ENCODE measurements at regions not wholly inside any gene's neighbourhood (a gene's known extent, or its start where the extent isn't known, plus 50 kb on each side); places are given as distances from the start of the nearest gene placed in this dataset.
"Not testable (repeated sequence)": the region's sequence is repeated elsewhere in the genome, so short reads cannot be mapped to it uniquely, and the experiment has no call there.

DNA sequence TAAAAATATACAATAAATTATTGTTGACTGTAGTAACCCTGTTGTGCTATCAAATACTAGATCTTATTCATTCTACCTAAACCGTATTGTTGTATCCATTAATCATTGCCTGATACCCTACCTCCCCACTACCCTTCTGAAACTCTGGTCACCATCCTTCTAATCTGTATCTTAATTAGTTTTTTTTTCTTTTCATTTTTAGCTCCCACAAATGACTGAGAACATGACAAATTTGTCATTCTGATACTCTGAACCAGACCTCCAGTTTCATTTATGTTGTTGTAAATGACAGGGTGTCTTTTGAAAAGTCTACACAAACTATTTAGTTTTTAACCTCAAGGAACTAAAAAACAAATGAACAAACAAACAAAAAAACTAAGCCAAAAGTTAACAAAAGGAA, 185.1 kb downstream of the ZFY start:
- TF ChIP-seq, protein P1, sequence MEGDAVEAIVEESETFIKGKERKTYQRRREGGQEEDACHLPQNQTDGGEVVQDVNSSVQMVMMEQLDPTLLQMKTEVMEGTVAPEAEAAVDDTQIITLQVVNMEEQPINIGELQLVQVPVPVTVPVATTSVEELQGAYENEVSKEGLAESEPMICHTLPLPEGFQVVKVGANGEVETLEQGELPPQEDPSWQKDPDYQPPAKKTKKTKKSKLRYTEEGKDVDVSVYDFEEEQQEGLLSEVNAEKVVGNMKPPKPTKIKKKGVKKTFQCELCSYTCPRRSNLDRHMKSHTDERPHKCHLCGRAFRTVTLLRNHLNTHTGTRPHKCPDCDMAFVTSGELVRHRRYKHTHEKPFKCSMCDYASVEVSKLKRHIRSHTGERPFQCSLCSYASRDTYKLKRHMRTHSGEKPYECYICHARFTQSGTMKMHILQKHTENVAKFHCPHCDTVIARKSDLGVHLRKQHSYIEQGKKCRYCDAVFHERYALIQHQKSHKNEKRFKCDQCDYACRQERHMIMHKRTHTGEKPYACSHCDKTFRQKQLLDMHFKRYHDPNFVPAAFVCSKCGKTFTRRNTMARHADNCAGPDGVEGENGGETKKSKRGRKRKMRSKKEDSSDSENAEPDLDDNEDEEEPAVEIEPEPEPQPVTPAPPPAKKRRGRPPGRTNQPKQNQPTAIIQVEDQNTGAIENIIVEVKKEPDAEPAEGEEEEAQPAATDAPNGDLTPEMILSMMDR (IDR thresholded peaks at IDR 0.05; ENCODE audit: extremely low read depth in 1 of 2, insufficient read depth in 1 of 2, low read depth in 1 of 2, low read length in 2 of 2) = not testable (repeated sequence)
- not testable (repeated sequence) for TF ChIP-seq EZH2 (IDR thresholded peaks at IDR 0.05; ENCODE audit: borderline replicate concordance, low read depth, low read length, severe bottlenecking); POLR2A (IDR thresholded peaks at IDR 0.05; ENCODE audit: low read depth, low read length); POLR2AphosphoS5 (IDR thresholded peaks at IDR 0.05; ENCODE audit: insufficient read depth, low read depth, low read length); MYC (IDR thresholded peaks at IDR 0.05; ENCODE audit: low read depth, low read length); FOS (IDR thresholded peaks at IDR 0.05; ENCODE audit: borderline replicate concordance, insufficient read depth, low read length)
